ENCODE measurements at regions not wholly inside any gene's neighbourhood (a gene's known extent, or its start where the extent isn't known, plus 50 kb on each side); places are given as distances from the start of the nearest gene placed in this dataset.

DNA sequence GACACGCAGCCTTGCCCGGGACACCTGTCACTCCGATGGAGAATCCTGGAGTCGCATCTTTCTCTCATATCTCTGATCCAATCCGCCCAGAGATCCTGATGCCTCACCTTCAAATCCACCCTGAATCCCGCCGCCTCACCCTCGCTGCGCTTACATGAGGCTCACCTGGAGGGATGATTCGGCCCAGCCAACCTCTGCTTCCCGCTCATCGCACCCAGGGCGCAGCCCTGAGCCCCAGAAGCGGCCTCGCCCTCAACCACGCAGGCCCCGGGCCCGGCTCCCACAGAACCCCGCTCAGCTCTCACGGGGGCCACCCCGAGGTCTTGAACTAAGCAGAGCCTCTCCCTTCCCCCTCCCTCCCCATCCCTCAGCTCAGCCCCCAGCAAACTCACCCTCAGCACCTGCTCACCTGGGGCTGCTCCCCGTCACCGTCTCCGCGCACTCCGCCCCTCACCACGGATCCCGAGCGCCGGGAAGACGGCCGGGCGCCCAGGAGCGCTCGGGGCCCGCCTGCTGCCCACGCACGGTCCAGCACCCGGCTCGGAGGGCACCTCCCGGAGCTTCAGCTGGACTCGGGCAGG is 160.0 kb downstream of the NDUFA10 start:
- DNase-seq: no peak

DNA sequence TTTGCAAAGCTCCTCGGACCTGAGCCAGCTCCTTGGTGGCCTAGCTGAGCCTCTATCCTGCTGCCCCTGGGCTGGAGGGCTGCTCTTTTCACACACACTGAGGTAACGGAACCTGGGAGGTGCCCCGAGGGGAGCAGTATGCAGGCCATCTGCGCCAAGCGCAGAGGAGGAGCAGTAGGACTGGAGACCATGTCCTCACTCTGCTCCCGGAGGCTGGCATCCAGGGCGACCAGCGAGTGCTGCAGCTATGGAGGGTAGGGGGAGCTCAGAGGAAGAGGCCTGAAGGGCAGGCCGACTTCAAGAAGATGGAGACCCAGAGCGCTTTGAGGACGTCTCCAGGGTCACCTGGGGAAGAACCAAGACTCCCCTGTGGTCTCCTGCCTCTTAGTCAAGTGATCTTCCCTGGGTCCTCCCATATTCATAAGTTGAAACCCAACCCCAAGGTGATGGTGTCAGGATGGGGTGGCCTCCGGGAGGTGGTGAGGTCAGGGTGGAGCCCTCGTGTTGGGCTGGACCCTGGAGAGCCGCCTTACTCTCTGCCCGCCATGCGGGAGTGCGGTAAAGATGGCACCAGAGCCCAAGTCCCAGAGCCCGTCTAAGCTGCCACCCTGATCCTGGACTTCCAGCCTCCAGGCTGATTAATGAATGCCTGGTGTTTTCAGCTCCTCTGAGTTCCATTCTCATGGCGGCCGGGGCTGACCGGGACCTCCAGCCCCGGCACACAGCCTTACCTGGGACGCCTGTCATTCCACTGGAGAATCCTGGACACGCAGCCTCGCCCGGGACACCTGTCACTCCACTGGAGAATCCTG is 160.7 kb downstream of the NDUFA10 start:
- DNase-seq: no peak

- no peak for DNase-seq
Measured at GRCh38 chr2:239862613-239863012, 162.5 kb downstream of the NDUFA10 start.

DNA sequence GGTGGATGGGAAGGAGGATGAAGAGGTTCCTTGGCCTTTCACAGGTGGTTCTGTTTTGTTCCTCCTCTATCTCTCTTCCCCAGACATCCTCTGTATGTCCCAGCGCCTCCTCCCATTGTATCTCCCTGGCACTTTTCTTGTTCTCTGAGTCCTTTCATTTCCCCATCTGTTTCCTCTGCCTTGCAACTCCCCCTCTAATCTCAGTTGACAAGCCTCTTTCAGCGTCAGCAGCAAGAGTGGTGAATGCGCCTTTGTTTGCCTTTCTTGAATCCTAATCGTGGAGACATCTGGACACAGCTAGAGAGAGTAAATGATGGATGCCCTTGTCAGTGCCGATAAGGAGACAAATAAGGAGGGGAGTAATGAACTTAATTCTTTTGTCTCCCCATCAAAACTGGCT is 167.0 kb downstream of the NDUFA10 start:
- no peak for DNase-seq

- DNase-seq: no peak
Measured at GRCh38 chr2:239857591-239857990, 167.6 kb downstream of the NDUFA10 start.

- DNase-seq: no peak
Measured at GRCh38 chr2:239856620-239857285, 168.4 kb downstream of the NDUFA10 start.

DNA sequence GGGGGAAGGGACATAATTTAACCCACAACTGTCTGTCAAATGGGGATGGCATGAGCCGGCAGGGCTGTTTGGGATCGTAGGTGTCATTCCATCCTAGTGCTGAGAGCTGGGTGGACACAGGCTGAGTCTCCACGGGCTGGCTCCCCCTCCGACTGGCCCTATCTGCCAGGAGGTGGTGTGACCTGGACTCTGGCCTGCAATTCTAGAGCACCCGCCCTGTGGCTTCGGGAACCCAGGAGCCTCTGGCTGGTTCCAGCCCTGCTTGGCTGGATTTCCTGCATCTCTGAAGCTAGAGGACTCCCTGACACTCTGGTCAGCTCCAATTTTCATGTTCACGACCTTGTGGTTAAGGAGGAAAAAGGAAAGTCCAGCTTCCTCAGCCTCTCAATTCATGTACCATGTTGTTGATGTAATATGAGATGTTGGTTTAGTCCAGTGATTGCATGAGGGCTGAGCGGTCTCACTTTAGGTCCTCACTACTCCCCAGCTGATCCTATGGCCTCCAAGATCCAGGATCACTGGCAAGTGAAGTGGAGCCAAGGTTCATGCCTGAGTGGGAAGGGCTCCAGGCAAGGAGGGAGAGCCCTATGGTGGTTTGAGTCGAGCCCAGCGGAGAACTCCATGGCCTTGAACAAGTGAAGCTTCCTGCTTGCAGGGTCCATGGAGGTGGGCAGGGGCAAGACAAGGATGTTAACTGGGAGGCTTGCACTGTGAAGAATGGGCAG is 169.1 kb downstream of the NDUFA10 start:
- no peak for DNase-seq

- DNase-seq: no peak
Measured at GRCh38 chr2:239854596-239854995, 170.5 kb downstream of the NDUFA10 start.

DNA sequence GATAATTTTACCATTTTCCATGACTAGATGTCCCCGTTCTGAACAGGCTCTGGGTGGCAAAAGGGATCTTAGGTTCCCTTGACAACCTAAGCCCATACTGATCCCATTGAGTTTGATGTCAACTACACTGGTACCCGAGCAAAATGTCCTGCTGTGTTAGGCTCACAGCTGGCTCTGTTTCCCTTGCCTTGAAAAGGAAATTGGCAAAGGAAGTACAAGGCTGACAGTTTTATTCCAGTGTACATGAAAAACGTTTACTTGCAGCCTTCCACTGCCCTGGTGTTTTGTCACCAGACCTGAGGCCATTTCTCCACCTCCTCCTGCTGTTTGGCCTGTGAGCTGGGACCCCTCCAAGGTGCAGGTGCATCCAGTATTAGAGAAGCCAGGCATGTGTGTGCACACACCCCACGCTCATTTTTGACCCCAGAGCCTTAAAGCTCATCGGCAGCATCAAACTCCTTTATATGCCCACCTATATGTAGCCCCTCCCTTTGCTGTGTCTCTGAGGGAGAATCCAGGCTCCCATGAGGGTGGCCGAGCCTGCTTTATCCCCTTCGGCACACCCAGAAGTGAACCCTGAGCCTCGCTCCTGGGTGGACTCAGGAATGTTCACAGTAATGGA is 171.3 kb downstream of the NDUFA10 start:
- no peak for DNase-seq

- no peak for DNase-seq
Measured at GRCh38 chr2:239853121-239853520, 172.0 kb downstream of the NDUFA10 start.

- no peak for DNase-seq
Measured at GRCh38 chr2:239852272-239852671, 172.9 kb downstream of the NDUFA10 start.

DNA sequence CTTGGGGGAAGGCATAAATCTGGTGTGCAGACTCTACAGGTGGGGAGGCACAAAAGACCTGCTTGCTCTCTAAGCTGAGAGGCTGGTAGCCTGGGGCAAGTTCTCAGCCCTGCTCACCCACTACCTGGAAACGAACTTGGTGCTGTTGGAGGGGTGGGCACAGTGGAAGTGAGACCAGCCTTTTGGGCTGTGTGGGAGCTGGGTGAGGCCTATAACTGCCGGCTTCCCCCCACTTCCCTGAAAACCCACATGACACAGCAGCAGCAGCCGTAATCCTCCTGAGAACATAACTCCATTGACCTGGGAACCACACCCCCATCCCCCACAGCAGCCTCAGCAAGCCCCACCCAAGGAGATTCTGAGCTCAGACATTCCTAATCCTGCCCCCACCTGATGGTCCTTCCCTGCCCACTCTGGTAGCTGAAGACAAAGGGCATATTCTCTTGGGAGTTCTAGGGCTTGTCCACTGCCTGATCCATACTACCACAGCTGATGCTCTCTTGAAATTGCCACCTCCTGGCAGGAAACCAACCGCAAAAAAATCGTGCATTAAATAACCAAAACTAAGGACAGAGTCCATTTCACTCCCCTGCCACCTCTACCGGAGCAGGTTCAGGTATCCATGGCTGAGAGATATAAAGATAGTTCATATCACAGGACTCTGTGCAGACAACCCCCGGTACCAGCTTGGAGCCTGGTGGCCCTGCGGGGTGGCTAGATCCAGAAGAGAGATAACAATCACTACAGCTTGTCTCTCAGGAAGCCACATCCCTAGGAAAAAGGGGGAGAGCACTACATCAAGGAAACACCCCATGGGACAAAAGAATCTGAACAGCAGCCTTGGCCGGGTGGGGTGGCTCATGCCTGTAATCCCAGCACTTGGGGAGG is 178.1 kb downstream of the NDUFA10 start:
- DNase-seq: no peak

GRCh38 chr2:239845968-239846367 is 179.2 kb downstream of the NDUFA10 start:
- no peak for DNase-seq

- no peak for DNase-seq
Measured at GRCh38 chr2:239839306-239839705, 185.8 kb downstream of the NDUFA10 start.

- no peak for DNase-seq
Measured at GRCh38 chr2:239836021-239836765, 188.9 kb downstream of the NDUFA10 start.

DNA sequence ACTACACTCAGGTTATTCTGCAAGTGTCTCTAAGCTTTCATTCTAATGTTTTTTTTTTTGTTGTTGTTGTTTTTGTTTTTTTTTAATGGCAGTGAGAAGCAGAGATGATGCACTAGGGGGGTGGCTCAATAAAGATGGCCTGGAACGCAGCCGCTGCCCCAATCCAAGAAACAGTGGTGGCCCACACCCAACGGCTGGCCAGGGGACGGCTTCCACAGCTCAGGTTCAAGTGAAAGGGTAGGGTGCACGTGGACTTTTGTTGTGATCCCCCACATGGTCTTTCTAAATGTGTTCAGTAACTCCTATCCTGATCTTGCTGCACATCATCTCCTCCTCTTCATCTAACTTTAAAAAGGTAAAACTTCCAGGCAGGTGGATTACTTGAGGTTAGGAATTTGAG is 190.1 kb downstream of the NDUFA10 start:
- DNase-seq: no peak

DNA sequence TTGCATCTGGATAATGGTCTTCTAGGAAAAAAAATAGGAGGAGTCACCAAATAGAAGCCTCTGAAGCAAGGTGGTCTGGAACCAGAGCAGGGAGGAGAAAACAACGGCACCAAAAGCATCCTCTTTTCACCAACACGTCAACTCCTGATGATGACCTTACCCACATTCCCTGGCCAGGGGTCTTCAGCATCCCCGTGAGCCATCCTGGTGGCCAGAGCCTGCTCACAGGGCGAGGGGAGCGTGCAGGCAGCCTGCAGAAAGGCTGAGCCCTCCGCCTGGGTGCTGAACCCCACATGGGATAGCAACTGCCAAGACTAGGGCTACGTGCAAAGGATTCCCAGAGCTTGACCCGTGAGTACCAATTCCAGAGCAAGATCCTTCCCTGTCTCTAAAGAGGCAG is 191.0 kb downstream of the NDUFA10 start:
- no peak for DNase-seq

- peak; percentile 1 for DNase-seq
Measured at GRCh38 chr2:239833269-239834109, 191.7 kb downstream of the NDUFA10 start.

- DNase-seq: no peak
Measured at GRCh38 chr2:239832490-239833268, 192.5 kb downstream of the NDUFA10 start.
